ENCODE measurements at regions not wholly inside any gene's neighbourhood (a gene's known extent, or its start where the extent isn't known, plus 50 kb on each side); places are given as distances from the start of the nearest gene placed in this dataset.
A peak's percentile ranks its signal among the peaks of the same experiment; 100 is the strongest.

DNA sequence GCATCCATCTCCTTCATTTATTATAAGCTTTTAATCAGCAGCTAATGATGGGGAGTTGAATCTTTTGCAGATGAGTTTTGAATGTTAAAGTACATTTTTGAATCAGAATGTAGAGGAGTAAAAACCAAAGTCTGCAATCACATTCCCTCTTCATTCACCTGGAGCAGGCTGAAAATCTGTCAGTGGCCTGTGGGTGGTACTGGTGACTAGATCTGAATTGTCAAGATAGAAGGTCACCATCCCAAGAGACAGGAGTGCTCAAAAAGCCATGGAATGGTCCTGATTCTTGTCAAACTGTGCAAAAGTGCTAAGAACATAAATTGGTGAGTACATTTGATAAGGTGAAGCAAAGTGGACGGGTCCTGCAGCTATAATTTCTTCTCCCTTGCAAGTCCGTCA, 881.3 kb upstream of the NR2F2 start:
- H3K4me3 ChIP-seq (replicated peaks in 1 of 4; ENCODE audit: control extremely low read depth in 1 of 4, insufficient read depth in 1 of 4, low read depth in 3 of 4, low read length in 4 of 4): no peak overlapping the region
- TF ChIP-seq, protein P1, sequence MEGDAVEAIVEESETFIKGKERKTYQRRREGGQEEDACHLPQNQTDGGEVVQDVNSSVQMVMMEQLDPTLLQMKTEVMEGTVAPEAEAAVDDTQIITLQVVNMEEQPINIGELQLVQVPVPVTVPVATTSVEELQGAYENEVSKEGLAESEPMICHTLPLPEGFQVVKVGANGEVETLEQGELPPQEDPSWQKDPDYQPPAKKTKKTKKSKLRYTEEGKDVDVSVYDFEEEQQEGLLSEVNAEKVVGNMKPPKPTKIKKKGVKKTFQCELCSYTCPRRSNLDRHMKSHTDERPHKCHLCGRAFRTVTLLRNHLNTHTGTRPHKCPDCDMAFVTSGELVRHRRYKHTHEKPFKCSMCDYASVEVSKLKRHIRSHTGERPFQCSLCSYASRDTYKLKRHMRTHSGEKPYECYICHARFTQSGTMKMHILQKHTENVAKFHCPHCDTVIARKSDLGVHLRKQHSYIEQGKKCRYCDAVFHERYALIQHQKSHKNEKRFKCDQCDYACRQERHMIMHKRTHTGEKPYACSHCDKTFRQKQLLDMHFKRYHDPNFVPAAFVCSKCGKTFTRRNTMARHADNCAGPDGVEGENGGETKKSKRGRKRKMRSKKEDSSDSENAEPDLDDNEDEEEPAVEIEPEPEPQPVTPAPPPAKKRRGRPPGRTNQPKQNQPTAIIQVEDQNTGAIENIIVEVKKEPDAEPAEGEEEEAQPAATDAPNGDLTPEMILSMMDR (conservative IDR thresholded peaks at IDR 0.05 in 1 of 2, IDR thresholded peaks at IDR 0.05 in 1 of 2; ENCODE audit: low read depth in 1 of 2, low read length in 2 of 2): no peak
- no peak for TF ChIP-seq EZH2 (IDR thresholded peaks at IDR 0.05; ENCODE audit: low read length, missing control alignments)

DNA sequence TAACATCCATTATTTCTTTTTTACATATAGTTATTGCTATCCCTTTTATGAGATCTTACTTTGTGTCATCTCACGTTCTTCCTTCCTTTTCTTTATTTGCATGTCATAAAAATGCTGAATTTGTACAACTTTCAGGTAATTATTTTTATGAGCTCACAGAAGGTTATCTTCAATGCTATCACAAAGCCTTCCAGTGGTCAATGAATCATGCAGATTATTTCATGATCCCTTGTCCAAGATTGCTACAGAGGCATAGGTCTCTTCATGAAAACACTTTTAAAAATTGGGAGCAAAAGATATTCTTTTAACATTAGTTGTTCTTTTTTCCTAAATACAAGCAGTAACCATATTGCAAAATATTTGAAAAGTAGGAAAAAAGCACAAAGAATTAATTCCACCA, 880.1 kb upstream of the NR2F2 start:
- Histone ChIP-seq H3K27ac (ENCODE audit: insufficient read depth, low read length) (no peak overlapping the region), H4K20me1 (ENCODE audit: control insufficient read depth, extremely low read depth, insufficient read depth, low read length) (no peaks in the 10 kb centered on the region), H3K4me1 (ENCODE audit: control insufficient read depth, extremely low read depth, insufficient read depth, low read length) (no peaks in the 10 kb centered on the region), H3K36me3 (ENCODE audit: control insufficient read depth, insufficient read depth, low read length) (no peaks in the 10 kb centered on the region), H2AFZ (ENCODE audit: low read length) (no peak overlapping the region), H3K79me2 (ENCODE audit: control insufficient read depth, insufficient read depth, low read length) (no peaks in the 10 kb centered on the region), H3K4me3 (replicated peaks in 1 of 4; ENCODE audit: control extremely low read depth in 1 of 4, insufficient read depth in 1 of 4, low read depth in 3 of 4, low read length in 4 of 4) (no peak overlapping the region), H3K4me2 (ENCODE audit: extremely low read depth, insufficient read depth, low read length) (no peak overlapping the region), H3K9ac (ENCODE audit: insufficient read depth, low read length) (no peak overlapping the region), H3K9me3 (ENCODE audit: control insufficient read depth, insufficient read depth, low read depth, low read length) (no peaks in the 10 kb centered on the region), H3K27me3 (ENCODE audit: control insufficient read depth, insufficient read depth, low read length) (no peaks in the 10 kb centered on the region)
- no peak for DNase-seq (ENCODE audit: low read depth in 2 of 2)
- TF ChIP-seq, protein P1 (conservative IDR thresholded peaks at IDR 0.05 in 1 of 2, IDR thresholded peaks at IDR 0.05 in 1 of 2; ENCODE audit: low read depth in 1 of 2, low read length in 2 of 2): no peak
- no peak for TF ChIP-seq EZH2 (IDR thresholded peaks at IDR 0.05; ENCODE audit: low read length, missing control alignments)

More for the DNA sequence above, 881.3 kb upstream of the NR2F2 start:
- DNase-seq (ENCODE audit: low read depth in 2 of 2): no peak
- Histone ChIP-seq H3K4me2 (ENCODE audit: extremely low read depth, insufficient read depth, low read length) (no peak overlapping the region), H3K9me3 (ENCODE audit: control insufficient read depth, insufficient read depth, low read depth, low read length) (no peaks in the 10 kb centered on the region), H3K4me1 (ENCODE audit: control insufficient read depth, extremely low read depth, insufficient read depth, low read length) (no peaks in the 10 kb centered on the region), H4K20me1 (ENCODE audit: control insufficient read depth, extremely low read depth, insufficient read depth, low read length) (no peaks in the 10 kb centered on the region), H3K79me2 (ENCODE audit: control insufficient read depth, insufficient read depth, low read length) (no peaks in the 10 kb centered on the region), H3K36me3 (ENCODE audit: control insufficient read depth, insufficient read depth, low read length) (no peaks in the 10 kb centered on the region), H2AFZ (ENCODE audit: low read length) (no peak overlapping the region), H3K27me3 (ENCODE audit: control insufficient read depth, insufficient read depth, low read length) (no peaks in the 10 kb centered on the region), H3K9ac (ENCODE audit: insufficient read depth, low read length) (no peak overlapping the region), H3K27ac (ENCODE audit: insufficient read depth, low read length) (no peak overlapping the region)

DNA sequence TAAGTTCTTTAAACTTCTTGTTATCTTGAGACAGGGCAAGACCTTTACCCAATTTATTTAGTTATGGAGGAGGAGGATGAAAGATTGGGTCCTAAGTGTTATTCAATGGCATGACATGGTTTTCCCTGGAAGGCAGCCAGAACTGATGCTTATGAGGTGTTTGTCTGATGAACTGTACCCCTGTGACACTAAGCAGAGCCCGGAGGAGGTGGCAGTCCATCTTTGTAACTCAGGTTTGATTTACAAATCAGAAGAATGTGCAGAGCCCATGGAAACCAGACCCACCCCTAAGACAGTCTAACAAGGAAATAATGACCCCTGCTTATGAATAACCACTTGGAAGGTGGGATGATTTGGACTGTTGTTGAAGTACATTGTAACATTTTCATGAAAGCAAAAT, 878.6 kb upstream of the NR2F2 start:
- Histone ChIP-seq H4K20me1 (ENCODE audit: control insufficient read depth, extremely low read depth, insufficient read depth, low read length) (no peaks in the 10 kb centered on the region), H2AFZ (ENCODE audit: low read length) (no peak overlapping the region), H3K4me1 (ENCODE audit: control insufficient read depth, extremely low read depth, insufficient read depth, low read length) (no peaks in the 10 kb centered on the region), H3K36me3 (ENCODE audit: control insufficient read depth, insufficient read depth, low read length) (no peaks in the 10 kb centered on the region), H3K27ac (ENCODE audit: insufficient read depth, low read length) (no peak overlapping the region), H3K9ac (ENCODE audit: insufficient read depth, low read length) (no peak overlapping the region), H3K79me2 (ENCODE audit: control insufficient read depth, insufficient read depth, low read length) (no peaks in the 10 kb centered on the region), H3K4me2 (ENCODE audit: extremely low read depth, insufficient read depth, low read length) (no peak overlapping the region), H3K9me3 (ENCODE audit: control insufficient read depth, insufficient read depth, low read depth, low read length) (no peaks in the 10 kb centered on the region), H3K4me3 (replicated peaks in 1 of 4; ENCODE audit: control extremely low read depth in 1 of 4, insufficient read depth in 1 of 4, low read depth in 3 of 4, low read length in 4 of 4) (no peak overlapping the region), H3K27me3 (ENCODE audit: control insufficient read depth, insufficient read depth, low read length) (no peaks in the 10 kb centered on the region)
- DNase-seq (ENCODE audit: low read depth in 2 of 2): peak in 1 of 2 donors; percentile 21
- TF ChIP-seq, protein P1 (conservative IDR thresholded peaks at IDR 0.05 in 1 of 2, IDR thresholded peaks at IDR 0.05 in 1 of 2; ENCODE audit: low read depth in 1 of 2, low read length in 2 of 2): no peak
- no peak for TF ChIP-seq EZH2 (IDR thresholded peaks at IDR 0.05; ENCODE audit: low read length, missing control alignments)

All from fibroblast of lung (primary cell).